Dedifferentiated amniotic fluid mesenchymal stem cell (primary cell): ENCODE measurements at regions not wholly inside any gene's neighbourhood (a gene's known extent, or its start where the extent isn't known, plus 50 kb on each side); places are given as distances from the start of the nearest gene placed in this dataset.

Source experiments
- DNase-seq: peaks from one replicate; pipeline ENCODE4 v3.0.0-alpha.2; 2016; ENCODE audit errors: extremely low spot score

DNA sequence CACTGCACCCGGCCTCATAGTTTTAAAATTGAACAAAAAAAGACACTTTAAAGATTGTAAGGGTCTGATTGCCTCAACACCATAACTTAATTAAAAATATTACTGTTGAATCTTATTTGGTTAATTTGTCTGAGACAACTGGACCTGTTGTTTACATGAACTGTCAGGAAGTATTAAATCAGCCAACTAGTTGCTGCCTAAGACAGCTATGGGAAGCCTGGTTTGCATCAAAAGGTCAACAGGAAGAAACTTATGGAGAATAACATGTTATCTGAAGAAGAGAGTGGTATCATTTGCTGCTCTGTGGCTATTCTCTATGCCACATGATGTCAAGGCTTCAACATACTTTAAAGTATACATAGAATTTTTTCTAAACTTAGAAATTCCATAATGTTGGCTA lies 853.5 kb upstream of the ADAMTS5 start:
- DNase-seq: no peak

DNA sequence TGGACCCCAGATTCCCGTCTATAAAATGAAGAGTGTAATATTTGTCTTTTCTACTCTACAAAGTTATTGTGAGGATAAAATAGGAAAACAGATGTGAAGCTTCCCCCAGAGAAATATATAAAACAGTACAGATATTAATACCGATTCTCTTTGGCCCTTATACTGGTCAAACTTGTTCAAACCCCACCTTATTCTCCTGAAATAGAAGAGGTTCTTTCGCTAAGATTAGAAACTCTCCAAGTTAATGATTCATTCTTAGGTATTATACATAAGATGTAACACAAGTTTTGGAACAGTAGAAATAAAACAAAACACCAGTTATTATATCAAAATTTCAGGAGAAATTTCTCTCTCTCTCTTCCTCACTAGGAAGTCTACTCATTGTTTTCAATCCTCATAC lies 852.4 kb upstream of the ADAMTS5 start:
- no peak for DNase-seq

DNA sequence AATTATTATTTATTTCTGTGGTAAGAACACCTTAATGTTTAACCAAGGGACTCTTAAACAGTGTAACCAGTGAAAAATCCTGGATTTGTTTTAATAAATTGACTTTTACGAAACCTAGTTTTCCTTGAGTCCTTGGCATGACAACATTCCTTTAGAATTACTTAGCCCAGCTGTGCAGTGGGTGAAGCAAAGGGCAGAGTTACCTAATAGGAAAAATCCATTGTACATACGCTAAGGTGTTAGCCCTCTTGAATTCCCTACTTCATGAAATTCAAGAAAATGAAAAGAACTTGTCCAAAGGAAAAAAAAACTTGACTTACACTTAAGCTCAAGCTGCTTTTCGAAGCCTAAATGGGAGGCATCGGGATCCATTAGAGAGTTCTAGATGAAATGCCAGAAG lies 852.0 kb upstream of the ADAMTS5 start:
- DNase-seq: peak; percentile 20

DNA sequence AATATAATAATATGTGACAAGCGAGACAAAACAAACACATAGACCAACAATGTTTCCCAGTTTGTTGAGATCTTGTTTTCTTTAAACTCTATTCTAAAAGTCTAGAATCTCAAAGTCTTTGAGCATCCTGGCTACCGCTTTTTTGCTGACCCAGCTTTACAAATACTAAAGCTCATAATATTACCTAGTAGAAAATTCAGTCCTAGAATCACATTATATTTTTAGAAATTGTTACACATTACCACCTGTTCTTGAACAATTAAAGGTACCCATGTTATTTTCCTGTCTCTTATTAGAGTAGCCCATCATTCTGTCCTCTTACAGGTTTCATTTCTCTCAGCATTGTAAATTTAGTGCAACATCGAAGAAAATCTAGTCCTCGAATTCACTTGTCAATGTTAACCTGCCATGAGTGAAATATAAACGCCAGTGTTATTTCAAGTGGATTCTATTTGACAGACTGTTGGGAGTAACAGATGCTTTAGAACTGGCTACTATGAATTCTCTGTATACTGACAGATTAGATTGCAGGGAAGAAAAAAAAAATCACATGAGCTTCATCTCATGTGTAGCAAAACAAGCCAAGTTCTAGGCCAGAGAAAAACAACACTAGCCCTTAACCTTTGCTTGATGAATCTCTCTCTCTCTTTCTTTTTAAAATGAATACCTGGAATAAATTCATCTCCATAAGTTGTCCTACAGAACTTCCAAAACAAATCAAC lies 851.2 kb upstream of the ADAMTS5 start:
- DNase-seq: no peak

- no peak for DNase-seq
Observed at GRCh38 chr21:27817074-27817473, 850.2 kb upstream of the ADAMTS5 start.

DNA sequence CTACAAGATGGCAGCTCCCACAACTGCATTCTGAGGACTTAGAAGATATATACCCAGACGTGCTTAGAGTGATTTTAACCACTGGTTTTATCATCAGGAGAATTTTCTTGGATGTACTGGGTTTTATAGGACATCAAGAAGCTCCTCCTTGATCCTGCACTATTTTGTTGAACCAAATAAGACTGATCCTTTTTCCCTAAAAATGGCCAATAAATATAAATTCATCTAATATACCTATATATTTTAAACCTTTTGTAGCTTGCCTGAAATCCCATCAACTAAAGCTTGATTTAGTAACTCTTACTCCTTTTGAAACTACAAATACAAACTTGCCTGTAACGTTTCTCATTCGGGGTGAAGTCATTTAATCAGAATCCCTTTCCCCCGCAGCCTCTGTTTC lies 849.4 kb upstream of the ADAMTS5 start:
- no peak for DNase-seq

GRCh38 chr21:27814226-27814625 lies 847.3 kb upstream of the ADAMTS5 start:
- no peak for DNase-seq

DNA sequence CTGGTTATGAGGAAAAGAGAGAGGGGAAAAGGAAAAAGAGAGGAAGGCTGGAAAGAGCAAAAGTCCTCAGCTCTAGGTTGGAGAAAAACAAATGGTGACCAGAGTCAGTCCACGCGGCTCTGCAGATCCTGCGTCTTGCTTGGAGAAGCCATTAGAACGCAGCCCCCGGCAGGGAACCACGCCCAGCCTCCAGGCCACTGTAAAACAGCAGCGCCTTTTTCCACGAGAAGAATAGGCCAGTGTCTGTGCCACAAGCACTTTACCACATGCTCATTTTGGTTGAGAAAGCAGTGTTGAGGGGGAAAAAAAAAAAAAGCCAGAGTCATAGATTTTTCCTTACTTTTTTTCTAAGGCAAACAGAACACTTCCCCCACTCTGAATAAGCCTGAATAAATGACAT lies 846.9 kb upstream of the ADAMTS5 start:
- no peak for DNase-seq

DNA sequence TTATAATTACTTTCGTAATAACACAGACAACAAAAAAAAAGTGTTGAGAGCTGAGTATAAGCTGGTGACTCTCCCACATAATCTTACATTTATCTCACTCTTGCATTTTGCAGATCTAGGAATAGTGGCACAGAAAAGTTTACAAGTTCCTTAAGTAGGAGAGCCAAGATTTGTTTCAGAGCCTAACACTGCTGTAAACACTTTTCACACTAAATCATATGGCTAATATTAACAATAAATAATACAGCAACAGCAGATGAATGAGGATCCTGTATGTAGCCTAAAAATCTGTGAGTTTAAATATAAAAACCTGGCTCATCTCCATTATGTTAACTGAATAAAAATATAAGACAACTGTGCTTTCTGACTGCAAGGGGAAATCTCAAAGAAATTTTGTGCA lies 846.5 kb upstream of the ADAMTS5 start:
- no peak for DNase-seq

DNA sequence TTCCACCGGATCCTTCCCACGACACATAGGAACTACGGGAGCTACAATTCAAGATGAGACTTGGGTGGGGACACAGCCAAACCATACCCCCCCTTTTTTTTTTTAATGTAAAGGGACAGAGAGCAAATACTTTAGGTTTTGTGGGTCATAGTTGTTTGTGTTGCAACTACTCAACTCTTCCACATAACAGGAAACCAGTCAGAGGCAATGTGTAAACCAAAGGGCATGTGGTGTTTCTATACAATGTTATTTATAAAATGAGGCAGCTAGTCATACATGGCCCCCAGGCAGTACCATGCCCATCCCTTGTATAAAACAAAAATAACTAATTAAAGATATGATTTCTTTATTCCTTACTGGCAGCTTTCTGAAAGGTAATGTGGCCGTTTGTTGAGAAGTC lies 845.4 kb upstream of the ADAMTS5 start:
- no peak for DNase-seq

GRCh38 chr21:27808923-27809322 lies 842.0 kb upstream of the ADAMTS5 start:
- DNase-seq: no peak

GRCh38 chr21:27807596-27807995 lies 840.7 kb upstream of the ADAMTS5 start:
- DNase-seq: no peak

- no peak for DNase-seq
Observed at GRCh38 chr21:27806281-27806680, 839.4 kb upstream of the ADAMTS5 start.

DNA sequence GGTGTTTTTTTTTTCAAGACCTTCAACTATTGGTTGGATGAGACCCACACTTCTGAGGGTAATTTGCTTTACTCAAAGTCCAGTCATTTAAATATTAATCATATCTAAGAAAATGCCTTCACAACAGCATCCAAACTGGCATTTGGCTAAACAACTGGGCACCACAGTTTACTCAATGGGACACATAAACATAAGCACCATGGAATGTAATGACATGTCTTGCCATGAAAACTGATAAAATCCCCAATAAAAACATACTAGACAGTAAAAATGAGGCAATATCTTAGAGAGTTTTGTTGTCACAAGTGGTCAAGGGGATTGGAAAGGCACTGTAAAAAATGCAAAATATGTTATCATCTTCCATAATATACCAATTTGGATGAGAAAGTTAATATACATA lies 838.8 kb upstream of the ADAMTS5 start:
- no peak for DNase-seq

DNA sequence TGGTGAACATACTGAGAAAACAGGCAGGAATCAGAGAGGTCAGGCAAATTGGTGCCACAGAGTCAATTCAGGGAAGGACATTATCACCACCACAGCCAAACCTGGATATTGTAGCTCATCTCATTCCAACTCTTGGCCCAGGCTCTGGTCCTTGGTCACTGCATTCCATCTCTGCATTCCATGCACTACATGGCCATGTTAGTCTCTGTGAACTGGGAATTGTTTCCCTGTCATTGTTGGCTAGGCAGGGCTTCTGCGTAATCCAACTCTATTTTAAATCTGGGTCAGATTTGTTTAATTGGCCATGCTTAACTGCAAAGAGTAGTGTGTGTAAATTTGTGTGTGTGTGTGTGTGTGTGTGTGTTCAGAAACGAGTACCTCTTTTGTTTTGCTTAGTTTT lies 837.6 kb upstream of the ADAMTS5 start:
- DNase-seq: no peak

DNA sequence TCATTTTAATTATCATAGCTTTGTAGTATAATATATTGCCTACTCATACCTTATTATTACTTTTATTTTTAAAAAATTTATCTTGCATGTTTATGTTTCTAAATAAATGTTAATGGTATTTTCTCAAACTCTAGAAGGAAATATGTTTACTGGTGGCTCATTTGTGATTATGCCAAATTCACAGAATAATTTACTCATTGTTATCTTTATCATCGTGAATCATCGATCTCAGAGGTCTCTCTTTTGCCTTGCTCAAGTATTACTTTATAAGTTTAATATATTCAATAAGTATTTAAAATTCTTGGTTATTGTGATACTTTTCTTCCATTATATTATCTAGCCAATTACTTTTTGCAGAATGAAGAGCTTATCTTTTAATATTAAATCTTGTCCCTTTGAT lies 836.7 kb upstream of the ADAMTS5 start:
- no peak for DNase-seq

DNA sequence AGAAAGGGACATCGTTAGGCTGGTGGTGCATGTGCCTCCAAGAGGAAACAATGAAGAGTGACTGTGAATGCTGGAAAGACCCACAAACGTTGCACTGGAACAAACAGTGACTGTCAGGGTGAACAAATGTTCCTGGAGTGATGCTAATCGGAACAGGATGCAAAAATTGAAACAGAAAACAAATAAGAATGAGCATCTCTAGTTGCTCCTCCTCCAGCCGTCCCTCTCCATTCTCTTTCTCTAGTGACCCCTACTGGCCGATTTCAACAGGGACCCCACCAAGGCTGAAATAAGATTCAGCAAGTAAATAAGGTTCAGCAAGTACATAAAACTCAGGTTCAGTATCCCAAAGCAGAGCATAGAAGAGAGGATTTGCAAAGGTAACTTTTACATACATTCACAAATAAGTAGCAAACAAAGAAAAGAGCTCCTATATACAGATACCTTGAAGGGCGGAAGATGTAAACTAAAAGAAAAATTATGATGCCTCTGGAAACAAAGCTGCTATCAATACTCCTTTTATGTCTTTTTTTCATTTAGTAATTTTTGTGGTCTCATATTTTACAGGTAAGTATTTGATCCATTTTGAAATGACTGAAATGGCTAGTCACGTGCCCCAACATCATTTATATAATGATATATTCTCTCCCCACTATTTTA lies 836.1 kb upstream of the ADAMTS5 start:
- peak; percentile 20 for DNase-seq

- no peak for DNase-seq
Observed at GRCh38 chr21:27799861-27800260, 833.0 kb upstream of the ADAMTS5 start.

- DNase-seq: peak; percentile 45
Observed at GRCh38 chr21:27796106-27796505, 829.2 kb upstream of the ADAMTS5 start.

DNA sequence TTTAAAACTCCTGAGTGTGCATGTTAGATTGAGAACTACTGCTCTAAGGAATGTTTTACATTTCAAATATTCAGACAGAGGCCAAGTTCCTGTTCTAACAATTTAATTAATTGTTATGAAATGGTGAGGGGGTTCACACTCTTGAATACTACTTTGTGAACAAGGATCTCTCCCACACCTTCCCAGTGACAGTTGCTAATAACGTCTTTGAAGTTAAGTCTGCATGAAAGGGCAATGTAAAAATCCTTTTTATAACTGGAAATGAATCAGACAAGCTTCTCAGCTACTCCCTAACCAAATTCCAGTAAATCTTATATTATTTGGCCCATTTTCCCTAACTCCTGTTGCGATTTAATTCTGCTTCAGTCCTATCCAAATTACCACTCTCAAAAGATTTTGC lies 828.5 kb upstream of the ADAMTS5 start:
- DNase-seq: no peak

- DNase-seq: no peak
Observed at GRCh38 chr21:27793901-27794300, 827.0 kb upstream of the ADAMTS5 start.

GRCh38 chr21:27787046-27787445 lies 820.2 kb upstream of the ADAMTS5 start:
- no peak for DNase-seq

- DNase-seq: no peak
Observed at GRCh38 chr21:27779606-27780005, 812.7 kb upstream of the ADAMTS5 start.
